GM21825 (cell line): ENCODE measurements at regions not wholly inside any gene's neighbourhood (a gene's known extent, or its start where the extent isn't known, plus 50 kb on each side); places are given as distances from the start of the nearest gene placed in this dataset.
"Not testable (repeated sequence)": the region's sequence is repeated elsewhere in the genome, so short reads cannot be mapped to it uniquely, and the experiment has no call there.

Experiments used
- ATAC-seq: cut with Tn5 transposase; IDR thresholded peaks from one replicate; pipeline ENCODE4 v1.9.1; 2021; ENCODE audit warnings: mild to moderate bottlenecking, moderate library complexity; ENCODE audit not compliant: unreplicated experiment

DNA sequence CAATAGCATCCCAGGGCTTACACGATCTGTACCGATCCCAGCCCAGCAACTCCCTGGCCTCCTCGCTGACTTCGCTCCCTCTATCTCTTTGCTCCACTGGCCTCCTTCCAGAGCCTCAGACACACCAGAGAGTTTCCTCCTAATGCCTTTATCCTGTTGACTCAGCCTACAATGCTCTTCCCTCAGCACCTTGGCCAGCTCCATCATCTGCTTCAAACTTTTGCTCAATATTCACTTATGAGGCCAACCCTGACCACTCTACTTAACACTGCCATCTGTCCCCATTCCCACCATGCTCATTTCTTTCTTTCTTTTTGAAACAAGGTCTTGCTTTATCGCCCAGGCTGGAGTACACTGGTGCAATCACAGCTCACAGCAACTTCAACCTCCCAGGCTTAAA, 180.9 kb downstream of the CEP170 start:
- not testable (repeated sequence) for ATAC-seq

GRCh38 chr1:243067056-243067455, 188.0 kb downstream of the CEP170 start:
- ATAC-seq: not testable (repeated sequence)

DNA sequence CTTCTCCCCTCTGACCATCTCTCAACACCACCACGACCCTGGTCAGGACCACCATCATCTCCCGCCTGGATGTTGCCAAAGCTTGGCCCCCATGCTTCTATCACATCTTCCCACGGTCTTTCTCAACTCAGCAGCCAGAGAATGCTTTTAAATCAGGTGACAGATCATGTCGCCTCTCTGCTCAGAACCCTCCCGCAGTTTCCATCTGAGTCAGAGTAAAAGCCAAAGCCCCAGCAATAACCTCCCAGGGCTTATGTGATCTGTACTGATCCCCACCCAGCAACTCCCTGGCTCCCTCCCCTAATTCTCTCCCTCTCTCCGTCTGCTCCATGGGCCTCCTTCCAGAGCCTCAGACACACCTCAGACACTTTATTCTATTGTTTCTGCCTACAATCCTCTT, 193.1 kb downstream of the CEP170 start:
- not testable (repeated sequence) for ATAC-seq

GRCh38 chr1:243055510-243055909, 199.6 kb downstream of the CEP170 start:
- ATAC-seq: not testable (repeated sequence)

DNA sequence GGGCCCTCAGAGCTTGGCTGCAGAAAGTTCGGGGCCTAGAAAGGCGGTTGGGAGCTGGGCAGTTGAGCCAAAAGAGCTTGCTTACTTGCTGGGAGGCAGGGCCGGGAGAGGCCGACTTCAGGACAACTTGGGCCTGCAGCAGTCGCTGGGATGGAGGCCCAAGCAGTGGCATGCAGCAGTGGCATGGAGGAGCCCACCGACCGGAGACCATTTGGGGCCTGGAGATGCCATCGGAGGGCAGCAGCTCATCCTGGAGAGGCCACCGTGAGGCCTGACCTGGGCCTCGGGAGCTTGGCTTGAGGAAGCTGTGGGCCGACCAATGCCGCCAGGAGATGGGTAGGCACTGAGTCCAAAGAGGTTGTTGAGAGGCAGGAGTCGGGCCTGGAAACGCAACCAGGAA, 200.0 kb downstream of the CEP170 start:
- ATAC-seq: not testable (repeated sequence)

GRCh38 chr1:243054681-243055080, 200.4 kb downstream of the CEP170 start:
- ATAC-seq: not testable (repeated sequence)

DNA sequence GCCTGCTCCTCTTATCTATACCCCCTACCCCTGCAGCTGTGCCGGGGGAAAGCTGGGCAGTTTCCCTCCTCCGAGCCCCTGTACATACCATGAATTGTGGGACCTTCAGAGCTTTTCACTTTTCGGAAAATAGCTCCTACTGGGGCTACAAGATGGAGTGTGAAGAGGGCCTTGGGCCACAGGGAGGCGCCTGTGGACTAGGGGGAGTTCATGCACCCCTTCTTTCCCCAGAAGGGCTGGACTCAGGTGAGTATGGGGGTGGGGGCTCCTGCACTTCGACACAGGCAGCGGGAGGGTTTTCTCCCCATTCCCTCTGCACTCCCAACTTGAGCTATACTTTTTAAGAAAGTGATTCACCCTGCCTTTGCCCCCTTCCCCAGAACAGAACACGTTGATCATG, 202.0 kb downstream of the CEP170 start:
- ATAC-seq: not testable (repeated sequence)

DNA sequence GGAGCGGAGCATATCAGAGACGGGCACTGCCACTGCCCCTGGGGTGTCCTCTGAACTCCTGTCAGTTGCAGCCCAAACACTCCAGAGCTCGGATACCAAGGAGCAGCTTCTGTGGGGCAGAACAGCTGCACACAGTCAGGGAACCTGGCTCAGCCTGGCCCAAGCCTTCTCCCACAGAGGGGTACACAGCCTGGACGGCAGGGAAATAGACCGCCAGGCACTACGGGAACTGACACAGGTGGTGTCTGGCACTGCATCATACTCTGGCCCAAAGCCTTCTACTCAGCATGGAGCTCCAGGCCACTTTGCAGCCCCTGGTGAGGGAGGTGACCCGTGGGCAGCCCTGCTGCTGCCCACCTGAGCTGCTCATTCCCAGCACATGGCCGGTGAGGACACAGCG, 204.5 kb downstream of the CEP170 start:
- not testable (repeated sequence) for ATAC-seq

GRCh38 chr1:243049716-243050115, 205.4 kb downstream of the CEP170 start:
- ATAC-seq: not testable (repeated sequence)

DNA sequence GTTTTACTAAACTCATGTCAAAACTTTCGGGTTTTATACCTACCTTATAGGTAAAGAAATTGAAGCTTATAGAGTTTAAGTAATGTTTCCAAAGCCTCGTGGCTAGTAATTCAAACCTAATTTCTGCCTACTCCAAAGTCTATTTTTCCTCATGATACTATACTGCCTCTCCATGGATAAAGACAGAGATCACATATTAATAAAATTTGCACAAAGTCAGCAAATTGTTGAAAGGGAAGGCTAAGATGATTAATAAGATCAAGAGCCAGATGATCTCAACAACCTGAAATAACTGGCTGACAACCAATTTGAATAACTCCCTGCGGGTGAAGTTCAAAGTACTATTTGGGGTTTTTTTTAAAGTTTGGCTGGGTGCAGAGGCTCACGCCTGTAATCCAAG, 233.7 kb downstream of the CEP170 start:
- not testable (repeated sequence) for ATAC-seq

GRCh38 chr1:243019030-243019635, 235.9 kb downstream of the CEP170 start:
- ATAC-seq: not testable (repeated sequence)

DNA sequence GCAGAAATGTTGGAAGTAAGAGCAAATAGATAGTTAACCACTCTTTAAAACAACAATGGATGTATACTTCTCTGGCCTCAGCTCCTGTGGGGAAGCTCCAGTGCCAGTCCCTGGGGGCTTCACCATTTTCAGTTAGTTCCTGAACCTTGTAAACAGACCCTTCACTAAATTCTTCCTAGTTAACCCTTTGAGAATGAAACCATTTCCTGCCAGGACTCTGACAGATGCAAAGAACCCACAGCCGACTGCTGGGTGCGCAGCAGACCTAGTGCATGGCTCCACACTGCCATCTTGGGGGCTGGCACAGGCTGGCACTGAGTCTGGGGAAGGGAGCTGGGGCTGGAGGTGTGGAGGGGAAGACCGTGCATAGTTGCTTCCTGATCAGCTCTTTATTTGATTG, 244.4 kb downstream of the CEP170 start:
- not testable (repeated sequence) for ATAC-seq

DNA sequence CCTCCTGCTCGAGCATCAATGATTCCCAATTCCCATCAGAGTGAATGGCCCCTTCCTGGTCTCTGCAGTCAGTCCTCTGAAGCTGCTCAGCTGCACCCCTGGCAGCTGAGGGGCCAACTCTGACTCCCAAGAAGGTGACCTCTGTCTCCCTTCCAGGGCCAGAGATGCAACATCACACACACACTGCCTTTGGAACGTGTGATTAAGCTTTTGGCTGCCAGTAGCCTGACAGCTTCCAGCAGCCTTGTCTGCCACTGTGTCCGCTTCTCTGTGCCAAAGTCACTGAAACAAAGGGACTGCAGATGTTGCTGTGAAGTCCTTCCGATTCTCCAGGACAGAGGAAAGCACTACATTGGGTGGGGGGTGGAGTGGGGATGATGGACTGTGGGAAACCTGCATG, 254.1 kb downstream of the CEP170 start:
- not testable (repeated sequence) for ATAC-seq

DNA sequence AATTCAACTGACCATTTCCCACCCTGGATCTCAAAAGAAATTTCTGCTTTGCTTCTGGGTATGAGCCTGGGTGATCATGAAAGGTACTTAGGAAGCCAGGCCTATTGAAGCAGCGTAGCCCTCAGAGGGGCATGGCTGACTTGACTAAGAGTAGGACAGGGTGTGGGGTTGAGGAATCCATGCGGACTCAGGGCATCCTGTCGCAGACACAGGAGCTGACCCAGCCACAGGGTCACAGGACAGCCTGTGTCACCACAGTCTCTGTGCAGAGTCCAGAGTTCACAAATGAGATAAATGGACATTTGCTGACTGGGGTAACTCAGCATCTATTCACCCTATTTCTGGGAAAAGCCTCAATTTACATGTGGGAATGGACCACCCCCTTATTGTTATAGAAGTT, 262.3 kb downstream of the CEP170 start:
- ATAC-seq: not testable (repeated sequence)

DNA sequence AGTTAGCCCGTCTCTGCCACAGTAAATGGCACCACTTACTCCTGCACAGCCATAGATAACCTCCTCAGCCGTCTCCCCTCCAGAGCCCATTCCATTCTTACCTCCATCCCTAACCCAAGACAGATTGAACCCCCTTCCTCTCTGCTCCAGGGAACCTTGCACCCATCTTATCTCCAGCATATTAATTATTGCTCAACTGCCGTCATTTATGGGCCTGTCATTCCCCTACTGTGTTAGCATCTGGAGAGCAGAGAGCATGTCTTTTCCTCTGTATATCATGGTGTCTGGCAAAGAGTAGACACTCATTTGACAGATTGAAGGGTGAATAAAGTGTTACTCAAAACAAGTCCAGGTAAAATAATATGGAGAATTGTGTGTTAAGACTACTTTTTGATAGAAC, 270.0 kb downstream of the CEP170 start:
- ATAC-seq: not testable (repeated sequence)

DNA sequence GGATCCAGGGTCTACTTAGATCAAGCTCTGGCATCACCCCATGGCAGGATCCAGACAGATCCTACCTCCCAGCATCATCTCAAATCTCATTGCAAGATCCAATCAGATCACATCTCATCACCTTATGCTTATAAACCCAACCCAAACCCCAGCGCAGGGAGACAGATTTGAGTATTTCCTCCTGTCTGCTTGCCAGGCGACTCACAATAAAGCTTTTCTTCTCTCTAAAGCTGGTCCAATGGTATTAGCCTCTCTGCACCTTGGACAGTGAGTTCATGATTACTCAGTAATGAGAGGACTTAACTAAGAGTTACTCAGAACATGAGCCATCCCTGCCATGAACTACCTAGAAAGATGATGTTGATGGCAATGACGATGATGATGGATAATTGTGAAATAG, 281.7 kb downstream of the CEP170 start:
- ATAC-seq: not testable (repeated sequence)

DNA sequence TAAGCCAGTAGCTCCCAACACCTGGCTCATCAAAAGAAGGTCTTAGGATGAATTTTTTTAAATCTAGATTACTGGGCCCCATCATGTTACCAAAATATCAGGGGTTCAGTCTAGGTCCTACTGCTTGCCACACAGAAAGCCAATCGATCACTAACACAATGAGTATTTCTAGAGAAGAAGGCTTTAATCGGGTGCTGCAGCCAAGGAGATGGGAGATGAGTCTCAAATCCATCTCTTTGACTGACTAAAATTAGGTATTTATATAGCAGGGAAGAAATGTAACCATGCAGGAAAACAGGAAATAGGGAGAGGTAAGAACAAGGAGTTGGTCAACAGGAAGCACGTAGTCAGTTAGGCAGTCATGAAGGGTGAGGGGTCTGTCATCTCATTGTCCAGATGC, 288.2 kb downstream of the CEP170 start:
- ATAC-seq: no peak

GRCh38 chr1:242959397-242959796, 295.7 kb downstream of the CEP170 start:
- ATAC-seq: not testable (repeated sequence)

DNA sequence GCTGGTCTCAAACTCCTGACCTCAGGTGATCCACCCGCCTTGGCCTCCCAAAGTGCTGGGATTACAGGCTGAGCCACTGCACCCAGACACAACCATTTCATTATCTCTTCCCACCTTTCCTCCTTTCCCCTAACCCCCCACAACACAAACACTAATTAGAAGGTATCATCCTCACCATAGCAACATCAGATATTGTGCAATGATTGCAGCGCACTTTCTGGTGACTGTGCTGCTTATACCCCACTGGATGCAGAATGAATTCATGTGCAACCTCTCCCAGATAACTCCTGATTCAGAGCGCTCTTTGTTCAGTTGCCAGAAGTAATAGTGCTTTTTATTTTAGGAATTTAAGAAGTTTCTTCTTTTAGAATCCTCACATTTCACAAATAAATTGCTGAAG, 300.1 kb downstream of the CEP170 start:
- ATAC-seq: not testable (repeated sequence)

DNA sequence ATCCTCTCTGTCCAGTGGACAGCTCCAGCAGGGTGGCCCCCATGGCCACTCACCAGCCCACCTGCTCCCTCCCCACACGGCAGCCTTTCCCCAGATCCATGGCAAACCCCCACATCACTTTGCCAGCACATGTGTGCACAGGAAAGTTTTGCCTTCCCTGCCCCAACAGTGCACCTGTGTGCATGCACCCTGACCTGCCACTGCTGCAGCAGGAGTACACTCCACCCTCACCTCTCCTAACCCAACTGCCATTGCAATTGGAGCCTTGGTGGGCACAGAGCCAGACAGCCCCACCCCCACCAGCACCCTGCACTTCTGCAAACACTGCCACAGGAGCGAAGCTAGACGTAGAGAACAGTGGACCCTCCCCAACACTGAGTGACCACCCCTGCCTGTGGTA, 308.9 kb downstream of the CEP170 start:
- no peak for ATAC-seq

DNA sequence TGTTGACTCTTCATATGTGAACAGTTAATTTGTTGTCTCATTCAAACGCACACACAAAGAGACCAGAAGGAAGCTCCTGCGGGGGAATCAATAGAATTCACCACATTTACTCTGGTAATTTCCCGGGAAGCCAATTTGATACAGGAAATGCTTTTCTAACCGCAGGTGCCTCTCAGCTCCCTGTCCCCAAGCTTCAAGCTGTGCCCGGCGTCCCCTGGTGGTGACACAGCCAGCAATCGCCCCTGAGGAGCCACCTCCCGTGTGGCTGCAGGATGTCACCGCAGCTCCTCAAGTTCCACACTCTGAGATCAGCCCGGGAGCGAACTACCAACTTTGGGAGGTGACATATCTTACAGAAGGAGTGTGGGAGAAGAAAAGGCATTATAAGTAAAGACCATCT, 318.4 kb downstream of the CEP170 start:
- ATAC-seq: not testable (repeated sequence)

DNA sequence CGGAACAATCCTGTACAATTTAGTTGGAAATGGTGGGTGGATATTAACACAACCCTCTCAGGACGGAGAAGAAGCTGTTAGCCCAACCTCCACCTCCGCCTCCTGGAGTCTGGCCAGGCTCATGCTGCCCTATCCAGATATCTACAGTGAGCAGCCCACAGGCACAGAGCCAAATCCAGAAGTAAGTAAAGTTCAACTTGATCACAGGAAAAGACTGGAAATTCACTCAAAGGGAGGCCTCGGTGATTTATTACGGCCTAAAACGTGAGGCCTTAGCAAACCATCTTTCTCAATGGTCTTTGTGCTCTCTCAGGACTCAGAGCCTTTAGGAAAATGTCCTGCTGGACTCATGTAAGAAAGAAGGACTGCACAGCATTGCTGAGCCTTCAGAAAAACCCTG, 330.4 kb downstream of the CEP170 start:
- not testable (repeated sequence) for ATAC-seq

DNA sequence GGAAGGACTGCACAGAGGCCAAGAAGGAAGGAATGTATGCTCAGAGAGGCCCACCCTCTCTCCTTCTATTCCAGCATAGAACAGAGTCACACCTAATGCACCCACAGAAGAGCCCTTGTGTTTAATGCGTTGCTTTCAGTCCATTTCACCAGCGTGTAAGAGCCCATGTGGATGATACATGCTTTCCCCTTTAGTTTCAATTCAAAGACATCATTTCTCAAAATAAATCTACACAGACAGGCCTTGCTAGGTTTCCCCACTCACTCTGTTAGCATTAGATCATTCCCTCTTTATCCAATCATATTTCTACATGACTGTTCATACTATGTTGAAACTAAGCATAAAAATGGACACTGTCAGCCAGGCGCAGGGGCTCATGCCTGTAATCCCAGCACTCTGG, 331.5 kb downstream of the CEP170 start:
- ATAC-seq: not testable (repeated sequence)
